SK-N-SH (cell line): ENCODE measurements at regions not wholly inside any gene's neighbourhood (a gene's known extent, or its start where the extent isn't known, plus 50 kb on each side); places are given as distances from the start of the nearest gene placed in this dataset.

Experiments
- CTCF ChIA-PET: fragments of 300-600, 350-600 bp; formaldehyde crosslinking; extraction: SDS; loops from one replicate; lab custom pipeline; 2021; lab: Yijun Ruan, JAX
- POLR2A ChIA-PET: fragments of 350-600 bp; sonication (Branson Sonifier 250); formaldehyde crosslinking; extraction: SDS; loops from one replicate; lab custom pipeline; 2020; ENCODE audit warnings: antibody characterized with exemption, inconsistent platforms; lab: Yijun Ruan, JAX
- DNase-seq: peaks from one replicate; pipeline ENCODE4 v3.0.0; 2012
- H2AFZ ChIP-seq: fragments of 200-600 bp; sonication (generic); 2 replicates; pipeline ENCODE4 v1.8.1; 2016; ENCODE audit warnings: antibody characterized with exemption, mild to moderate bottlenecking, low read depth
- H3F3A ChIP-seq: fragments of 200-600 bp; sonication (generic); replicated peaks from 2 replicates; pipeline ENCODE3; 2016; ENCODE audit warnings: antibody characterized with exemption, mild to moderate bottlenecking; ENCODE audit not compliant: insufficient read depth
- H3K27ac ChIP-seq, 2 experiments: fragments of 200-500 bp in 1 of 2; fragments of 200-600 bp in 1 of 2; sonication (Bioruptor generic) in 1 of 2; sonication (generic), shearing (Covaris generic) in 1 of 2; 2 replicates each; pipeline versions ENCODE4 v1.5.1 to v1.6.1; 2014 to 2016; ENCODE audit warnings: low read depth in 2 of 2, inconsistent platforms in 1 of 2, low read length in 1 of 2, mild to moderate bottlenecking in 1 of 2, mixed read lengths in 1 of 2
- H3K27me3 ChIP-seq: fragments of 200-600 bp; sonication (generic), shearing (Covaris generic); 2 replicates; pipeline ENCODE4 v1.6.1; 2016; ENCODE audit warnings: mixed run types; ENCODE audit not compliant: insufficient read depth
- H3K36me3 ChIP-seq, 2 experiments: fragments of 200-500 bp in 1 of 2; fragments of 200-600 bp in 1 of 2; sonication (Bioruptor generic) in 1 of 2; sonication (generic) in 1 of 2; replicated peaks in 1 of 2; 2 replicates each; pipeline versions ENCODE3 to v1.5.1; 2014 to 2016; ENCODE audit warnings: low read length in 1 of 2, mild to moderate bottlenecking in 1 of 2; ENCODE audit not compliant: insufficient read depth in 2 of 2, control insufficient read depth in 1 of 2
- H3K4me1 ChIP-seq, 2 experiments: fragments of 200-500 bp in 1 of 2; fragments of 200-600 bp in 1 of 2; sonication (Bioruptor generic) in 1 of 2; sonication (generic), shearing (Covaris generic) in 1 of 2; 2 replicates each; pipeline versions ENCODE4 v1.5.1 to v1.6.1; 2014 to 2016; ENCODE audit warnings: low read depth in 1 of 2, low read length in 1 of 2, mixed run types in 1 of 2; ENCODE audit not compliant: insufficient read depth in 2 of 2, control insufficient read depth in 1 of 2
- H3K4me2 ChIP-seq: fragments of 200-600 bp; sonication (generic), shearing (Covaris generic); 2 replicates; pipeline ENCODE4 v1.6.1; 2017; ENCODE audit warnings: mixed run types
- H3K4me3 ChIP-seq, 2 experiments: fragments of 200-500 bp in 1 of 2; fragments of 200-600 bp in 1 of 2; sonication (Bioruptor generic) in 1 of 2; sonication (generic), shearing (Covaris generic) in 1 of 2; 2 replicates each; pipeline versions ENCODE4 v1.5.1 to v1.8.1; 2014 to 2016; ENCODE audit warnings: low read depth in 2 of 2, inconsistent platforms in 1 of 2, low read length in 1 of 2, mild to moderate bottlenecking in 1 of 2, mixed read lengths in 1 of 2, moderate library complexity in 1 of 2
- H3K79me2 ChIP-seq: fragments of 200-600 bp; sonication (generic); 2 replicates; pipeline ENCODE4 v1.8.1; 2017; ENCODE audit warnings: mild to moderate bottlenecking; ENCODE audit not compliant: insufficient read depth
- H3K9ac ChIP-seq: fragments of 200-600 bp; sonication (generic); 2 replicates; pipeline ENCODE4 v1.6.1; 2017; ENCODE audit warnings: mixed run types
- H3K9me2 ChIP-seq: fragments of 200-600 bp; sonication (generic); 2 replicates; pipeline ENCODE4 v1.6.1; 2017; ENCODE audit warnings: mixed run types
- H3K9me3 ChIP-seq: fragments of 200-600 bp; sonication (generic); 2 replicates; pipeline ENCODE4 v1.6.1; 2017; ENCODE audit warnings: mixed run types, mild to moderate bottlenecking, moderate library complexity
- H4K20me1 ChIP-seq: fragments of 200-600 bp; sonication (generic); 2 replicates; pipeline ENCODE4 v1.6.1; 2017; ENCODE audit warnings: mild to moderate bottlenecking, mixed run types; ENCODE audit not compliant: insufficient read depth
- CHD2 ChIP-seq: fragments of 150-350 bp; IDR thresholded peaks from 2 replicates; pipeline ENCODE4 v1.6.1; 2018; ENCODE audit warnings: low read length; ENCODE audit not compliant: partially characterized antibody
- ELF1 ChIP-seq: IDR thresholded peaks from 2 replicates; pipeline ENCODE4 v1.4.0; 2012
- EZH2phosphoT487 ChIP-seq: fragments of 200-600 bp; sonication (generic); IDR thresholded peaks from 2 replicates; pipeline ENCODE4 v1.6.1; 2017; ENCODE audit warnings: low read depth, mixed run types, mild to moderate bottlenecking, antibody characterized with exemption, moderate library complexity, borderline replicate concordance
- FOSL2 ChIP-seq: IDR thresholded peaks from 2 replicates; pipeline ENCODE4 v1.4.0; 2012; ENCODE audit warnings: low read depth, mild to moderate bottlenecking, moderate library complexity, borderline replicate concordance
- FOXJ3 ChIP-seq: sonication (generic); formaldehyde crosslinking; IDR thresholded peaks from 2 replicates; pipeline ENCODE4 v1.5.1; 2020; ENCODE audit warnings: mild to moderate bottlenecking, missing genetic modification reagents
- MEF2A ChIP-seq: IDR thresholded peaks from 2 replicates; pipeline ENCODE4 v1.4.0; 2012; ENCODE audit warnings: low read depth, borderline replicate concordance
- NFIC ChIP-seq: IDR thresholded peaks from 2 replicates; pipeline ENCODE4 v1.4.0; 2012; ENCODE audit warnings: borderline replicate concordance
- NRF1 ChIP-seq: IDR thresholded peaks from 2 replicates; pipeline ENCODE4 v1.6.1; 2012; ENCODE audit warnings: low read depth, mild to moderate bottlenecking, low read length
- RAD21 ChIP-seq: IDR thresholded peaks from 2 replicates; pipeline ENCODE4 v1.6.1; 2012; ENCODE audit warnings: mild to moderate bottlenecking, low read length
- RFX5 ChIP-seq: IDR thresholded peaks from 2 replicates; pipeline ENCODE4 v1.6.1; 2012; ENCODE audit warnings: mild to moderate bottlenecking, improper control_type of control experiment, low read length
- RXRA ChIP-seq: IDR thresholded peaks from 2 replicates; pipeline ENCODE4 v1.4.0; 2012; ENCODE audit warnings: low read depth, mild to moderate bottlenecking, borderline replicate concordance
- SMC3 ChIP-seq: IDR thresholded peaks from 2 replicates; pipeline ENCODE4 v1.6.1; 2012; ENCODE audit warnings: low read depth, low read length, improper control_type of control experiment
- TCF12 ChIP-seq: IDR thresholded peaks from 2 replicates; pipeline ENCODE4 v1.4.0; 2012
- TEAD4 ChIP-seq: IDR thresholded peaks from 2 replicates; pipeline ENCODE4 v1.4.0; 2012; ENCODE audit warnings: mild to moderate bottlenecking, borderline replicate concordance; ENCODE audit not compliant: insufficient read depth
- YY1 ChIP-seq: IDR thresholded peaks from 2 replicates; pipeline ENCODE4 v1.4.0; 2012; ENCODE audit warnings: low read depth, mild to moderate bottlenecking
- WGBS: methylation state at CpG from one replicate; pipeline ENCODE4 v1.1.6; 2017; ENCODE audit warnings: low lambda C conversion rate; 5-methylcytosine and 5-hydroxymethylcytosine counted together
- TF ChIP-seq, protein P1 (sequence below): IDR thresholded peaks from 2 replicates; pipeline ENCODE4 v1.4.0; 2012; ENCODE audit warnings: low read depth, borderline replicate concordance
- TF ChIP-seq, protein P2 (sequence below): IDR thresholded peaks from 2 replicates; pipeline ENCODE4; 2012
- TF ChIP-seq, protein P3 (sequence below): IDR thresholded peaks from 2 replicates; pipeline ENCODE4 v1.4.0; 2012; ENCODE audit warnings: low read depth
- TF ChIP-seq, protein P4 (sequence below): IDR thresholded peaks from 2 replicates; pipeline ENCODE4 v1.6.1; 2012; ENCODE audit warnings: mild to moderate bottlenecking, low read depth, low read length, moderate library complexity

DNA sequence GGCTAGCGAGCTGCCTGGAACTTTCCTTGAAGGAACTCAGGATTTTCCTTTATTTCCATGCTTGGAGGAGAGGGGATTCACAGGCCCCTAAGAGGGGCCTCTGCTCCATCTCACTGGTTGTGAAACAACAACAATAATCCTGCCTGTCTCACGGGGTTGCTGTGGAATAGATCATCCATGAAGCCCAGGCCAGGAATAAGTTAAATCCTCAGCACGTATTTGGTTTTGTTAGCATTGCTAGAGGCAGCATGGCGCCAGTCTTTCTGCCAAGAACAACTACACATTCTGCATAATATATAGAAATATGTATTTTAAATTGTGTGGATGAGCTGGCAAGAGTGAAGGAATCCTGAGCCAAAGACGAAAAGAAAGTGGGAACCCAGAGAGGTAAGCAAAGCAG is 80.8 kb upstream of the L3MBTL4 start:
- no peaks in the 10 kb centered on the region for H3K27me3 ChIP-seq
- 25% methylated on average over 5 of the region's 5 CpGs for WGBS
- no peak for TF ChIP-seq CHD2
- TF ChIP-seq RAD21 = no peak
- TF ChIP-seq FOSL2 = no peak

DNA sequence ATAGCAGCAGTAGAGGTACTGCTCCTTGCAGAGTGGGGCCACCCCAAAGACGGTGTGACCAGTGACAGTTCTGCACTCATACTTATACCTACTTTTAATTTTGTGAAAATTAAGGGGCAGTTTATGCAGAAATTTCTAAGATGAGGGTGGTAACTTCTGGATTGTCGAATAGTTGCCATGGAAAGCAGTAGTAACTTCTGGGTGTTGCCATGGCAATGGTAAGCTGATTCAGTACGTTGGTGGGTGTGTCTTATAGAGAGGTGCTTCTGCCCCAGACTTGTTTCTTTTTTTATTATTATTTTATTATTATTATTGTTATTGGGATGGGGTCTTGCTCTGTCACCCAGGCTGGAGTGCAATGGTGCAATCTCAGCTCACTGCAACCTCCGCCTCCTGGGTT is 82.8 kb upstream of the L3MBTL4 start:
- CTCF ChIA-PET = no interaction called here
- WGBS = 42% methylated on average over 4 of the region's 4 CpGs

More for the DNA sequence above, 80.8 kb upstream of the L3MBTL4 start:
- H4K20me1 ChIP-seq = no peaks in the 10 kb centered on the region
- H3F3A ChIP-seq = no peaks in the 10 kb centered on the region
- H3K36me3 ChIP-seq = no peaks in the 10 kb centered on the region
- H2AFZ ChIP-seq = no peak overlapping the region
- H3K79me2 ChIP-seq = no peaks in the 10 kb centered on the region
- H3K4me2 ChIP-seq = no peak overlapping the region
- no peak for DNase-seq
- H3K27ac ChIP-seq = no peak overlapping the region
- POLR2A ChIA-PET = no interaction called here
- CTCF ChIA-PET = no interaction called here
- no peaks in the 10 kb centered on the region for H3K9me3 ChIP-seq
- H3K9me2 ChIP-seq = no peaks in the 10 kb centered on the region
- peaks cover 0 to 7% of the 10 kb centered on the region in 2 experiments; a peak in 2 of 4 replicates for H3K4me1 ChIP-seq
- H3K9ac ChIP-seq = no peak overlapping the region
- no peak overlapping the region for H3K4me3 ChIP-seq

More for the DNA sequence above, 82.8 kb upstream of the L3MBTL4 start:
- H3K9me2 ChIP-seq = no peaks in the 10 kb centered on the region
- H3K4me3 ChIP-seq = no peak overlapping the region
- H3K36me3 ChIP-seq = no peaks in the 10 kb centered on the region
- POLR2A ChIA-PET = no interaction called here
- no peaks in the 10 kb centered on the region for H3K79me2 ChIP-seq
- no peak for DNase-seq
- no peak overlapping the region for H2AFZ ChIP-seq
- H3K27me3 ChIP-seq = no peaks in the 10 kb centered on the region
- H3K9me3 ChIP-seq = no peaks in the 10 kb centered on the region
- peaks cover 0 to 7% of the 10 kb centered on the region in 2 experiments; a peak in 2 of 4 replicates for H3K4me1 ChIP-seq
- H3K4me2 ChIP-seq = no peak overlapping the region
- H4K20me1 ChIP-seq = no peaks in the 10 kb centered on the region
- H3K27ac ChIP-seq = no peak overlapping the region
- H3F3A ChIP-seq = no peaks in the 10 kb centered on the region
- no peak for TF ChIP-seq RXRA
- TF ChIP-seq, protein P1, sequence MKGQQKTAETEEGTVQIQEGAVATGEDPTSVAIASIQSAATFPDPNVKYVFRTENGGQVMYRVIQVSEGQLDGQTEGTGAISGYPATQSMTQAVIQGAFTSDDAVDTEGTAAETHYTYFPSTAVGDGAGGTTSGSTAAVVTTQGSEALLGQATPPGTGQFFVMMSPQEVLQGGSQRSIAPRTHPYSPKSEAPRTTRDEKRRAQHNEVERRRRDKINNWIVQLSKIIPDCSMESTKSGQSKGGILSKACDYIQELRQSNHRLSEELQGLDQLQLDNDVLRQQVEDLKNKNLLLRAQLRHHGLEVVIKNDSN = no peak
- no peak for TF ChIP-seq NRF1
- TF ChIP-seq SMC3 = no peak
- no peak for TF ChIP-seq EZH2phosphoT487
- TF ChIP-seq, protein P2, sequence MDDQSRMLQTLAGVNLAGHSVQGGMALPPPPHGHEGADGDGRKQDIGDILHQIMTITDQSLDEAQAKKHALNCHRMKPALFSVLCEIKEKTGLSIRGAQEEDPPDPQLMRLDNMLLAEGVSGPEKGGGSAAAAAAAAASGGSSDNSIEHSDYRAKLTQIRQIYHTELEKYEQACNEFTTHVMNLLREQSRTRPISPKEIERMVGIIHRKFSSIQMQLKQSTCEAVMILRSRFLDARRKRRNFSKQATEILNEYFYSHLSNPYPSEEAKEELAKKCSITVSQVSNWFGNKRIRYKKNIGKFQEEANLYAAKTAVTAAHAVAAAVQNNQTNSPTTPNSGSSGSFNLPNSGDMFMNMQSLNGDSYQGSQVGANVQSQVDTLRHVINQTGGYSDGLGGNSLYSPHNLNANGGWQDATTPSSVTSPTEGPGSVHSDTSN = no peak
- TF ChIP-seq FOXJ3 (CRISPR knock-in tag) = no peak
- no peak for TF ChIP-seq RFX5
- TF ChIP-seq MEF2A = no peak
- TF ChIP-seq TEAD4 = no peak
- TF ChIP-seq YY1 = no peak
- TF ChIP-seq, protein P3, sequence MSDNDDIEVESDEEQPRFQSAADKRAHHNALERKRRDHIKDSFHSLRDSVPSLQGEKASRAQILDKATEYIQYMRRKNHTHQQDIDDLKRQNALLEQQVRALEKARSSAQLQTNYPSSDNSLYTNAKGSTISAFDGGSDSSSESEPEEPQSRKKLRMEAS = no peak
- TF ChIP-seq NFIC = no peak
- TF ChIP-seq TCF12 = no peak
- TF ChIP-seq ELF1 = no peak
- TF ChIP-seq, protein P4, sequence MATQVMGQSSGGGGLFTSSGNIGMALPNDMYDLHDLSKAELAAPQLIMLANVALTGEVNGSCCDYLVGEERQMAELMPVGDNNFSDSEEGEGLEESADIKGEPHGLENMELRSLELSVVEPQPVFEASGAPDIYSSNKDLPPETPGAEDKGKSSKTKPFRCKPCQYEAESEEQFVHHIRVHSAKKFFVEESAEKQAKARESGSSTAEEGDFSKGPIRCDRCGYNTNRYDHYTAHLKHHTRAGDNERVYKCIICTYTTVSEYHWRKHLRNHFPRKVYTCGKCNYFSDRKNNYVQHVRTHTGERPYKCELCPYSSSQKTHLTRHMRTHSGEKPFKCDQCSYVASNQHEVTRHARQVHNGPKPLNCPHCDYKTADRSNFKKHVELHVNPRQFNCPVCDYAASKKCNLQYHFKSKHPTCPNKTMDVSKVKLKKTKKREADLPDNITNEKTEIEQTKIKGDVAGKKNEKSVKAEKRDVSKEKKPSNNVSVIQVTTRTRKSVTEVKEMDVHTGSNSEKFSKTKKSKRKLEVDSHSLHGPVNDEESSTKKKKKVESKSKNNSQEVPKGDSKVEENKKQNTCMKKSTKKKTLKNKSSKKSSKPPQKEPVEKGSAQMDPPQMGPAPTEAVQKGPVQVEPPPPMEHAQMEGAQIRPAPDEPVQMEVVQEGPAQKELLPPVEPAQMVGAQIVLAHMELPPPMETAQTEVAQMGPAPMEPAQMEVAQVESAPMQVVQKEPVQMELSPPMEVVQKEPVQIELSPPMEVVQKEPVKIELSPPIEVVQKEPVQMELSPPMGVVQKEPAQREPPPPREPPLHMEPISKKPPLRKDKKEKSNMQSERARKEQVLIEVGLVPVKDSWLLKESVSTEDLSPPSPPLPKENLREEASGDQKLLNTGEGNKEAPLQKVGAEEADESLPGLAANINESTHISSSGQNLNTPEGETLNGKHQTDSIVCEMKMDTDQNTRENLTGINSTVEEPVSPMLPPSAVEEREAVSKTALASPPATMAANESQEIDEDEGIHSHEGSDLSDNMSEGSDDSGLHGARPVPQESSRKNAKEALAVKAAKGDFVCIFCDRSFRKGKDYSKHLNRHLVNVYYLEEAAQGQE = no peak
- no peak overlapping the region for H3K9ac ChIP-seq
